Tibial nerve (tissue), 4 donors: ENCODE measurements at regions not wholly inside any gene's neighbourhood (a gene's known extent, or its start where the extent isn't known, plus 50 kb on each side); places are given as distances from the start of the nearest gene placed in this dataset.

Experiments
- EP300 ChIP-seq, 2 donors: sonication (generic); formaldehyde crosslinking; IDR thresholded peaks; one replicate each; pipeline ENCODE4 v1.6.1; 2017; ENCODE audit warnings: antibody characterized with exemption in 2 of 2, mild to moderate bottlenecking in 1 of 2
- TF ChIP-seq, protein P1 (sequence below), 5 experiments: fragments of 200-600 bp in 3 of 5; fragments of 450-650 bp in 2 of 5; sonication (generic) in 3 of 5; IDR thresholded peaks; one replicate each; pipeline ENCODE4 v1.5.1; 2016 to 2019; ENCODE audit warnings: antibody characterized with exemption in 5 of 5, mild to moderate bottlenecking in 3 of 5, moderate library complexity in 2 of 5

DNA sequence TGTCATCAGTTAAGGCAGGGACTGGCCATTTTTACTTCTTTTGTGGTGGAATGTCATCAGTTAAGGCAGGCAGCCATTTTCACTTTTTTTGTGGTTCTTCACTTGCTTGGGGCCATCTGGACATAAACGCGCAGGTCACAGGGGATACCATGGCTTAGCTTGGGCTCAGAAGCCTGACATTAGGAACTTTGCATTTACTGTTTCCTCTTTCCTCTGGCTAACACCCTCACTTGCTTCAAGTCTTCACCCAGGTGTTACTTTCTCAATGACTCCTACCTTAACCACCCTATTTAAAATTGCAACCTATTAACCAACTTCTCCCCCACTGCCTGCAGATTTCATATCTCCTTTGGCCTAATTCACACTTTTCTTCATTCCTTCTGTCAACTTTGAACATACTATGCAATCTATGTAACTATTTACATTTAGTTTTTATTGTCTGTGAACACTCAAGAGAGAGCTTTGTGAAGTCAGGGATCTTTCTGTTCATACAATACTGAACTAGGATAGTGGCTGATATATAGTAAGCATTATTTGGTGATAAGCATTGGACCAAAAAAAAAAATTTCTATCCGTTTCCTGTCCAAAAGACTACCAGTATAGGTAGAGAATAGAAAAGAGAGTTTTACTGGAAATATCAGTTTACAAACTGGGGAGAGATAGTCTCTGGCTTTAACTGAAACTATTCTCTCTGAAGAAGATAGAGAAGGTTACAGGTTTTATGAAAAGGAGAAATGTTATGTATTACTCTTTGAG lies 600.1 kb upstream of the ZNF804A start:
- TF ChIP-seq, protein P1, sequence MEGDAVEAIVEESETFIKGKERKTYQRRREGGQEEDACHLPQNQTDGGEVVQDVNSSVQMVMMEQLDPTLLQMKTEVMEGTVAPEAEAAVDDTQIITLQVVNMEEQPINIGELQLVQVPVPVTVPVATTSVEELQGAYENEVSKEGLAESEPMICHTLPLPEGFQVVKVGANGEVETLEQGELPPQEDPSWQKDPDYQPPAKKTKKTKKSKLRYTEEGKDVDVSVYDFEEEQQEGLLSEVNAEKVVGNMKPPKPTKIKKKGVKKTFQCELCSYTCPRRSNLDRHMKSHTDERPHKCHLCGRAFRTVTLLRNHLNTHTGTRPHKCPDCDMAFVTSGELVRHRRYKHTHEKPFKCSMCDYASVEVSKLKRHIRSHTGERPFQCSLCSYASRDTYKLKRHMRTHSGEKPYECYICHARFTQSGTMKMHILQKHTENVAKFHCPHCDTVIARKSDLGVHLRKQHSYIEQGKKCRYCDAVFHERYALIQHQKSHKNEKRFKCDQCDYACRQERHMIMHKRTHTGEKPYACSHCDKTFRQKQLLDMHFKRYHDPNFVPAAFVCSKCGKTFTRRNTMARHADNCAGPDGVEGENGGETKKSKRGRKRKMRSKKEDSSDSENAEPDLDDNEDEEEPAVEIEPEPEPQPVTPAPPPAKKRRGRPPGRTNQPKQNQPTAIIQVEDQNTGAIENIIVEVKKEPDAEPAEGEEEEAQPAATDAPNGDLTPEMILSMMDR (IDR thresholded peaks at IDR 0.05), result no peak
- no peak for TF ChIP-seq EP300 (IDR thresholded peaks at IDR 0.05)
